GM19035 (cell line): ENCODE measurements at regions not wholly inside any gene's neighbourhood (a gene's known extent, or its start where the extent isn't known, plus 50 kb on each side); places are given as distances from the start of the nearest gene placed in this dataset.

Experiments used
- ATAC-seq: cut with Tn5 transposase; IDR thresholded peaks from one replicate; pipeline ENCODE4 v1.9.1; 2021; ENCODE audit not compliant: unreplicated experiment

- ATAC-seq, result no peak
Observed at GRCh38 chr2:121085801-121086200, 199.2 kb downstream of the TFCP2L1 start.

- ATAC-seq, result no peak
Observed at GRCh38 chr2:121086450-121086849, 198.6 kb downstream of the TFCP2L1 start.

GRCh38 chr2:121087117-121087516 lies 197.9 kb downstream of the TFCP2L1 start:
- no peak for ATAC-seq

GRCh38 chr2:121088251-121089165 lies 196.5 kb downstream of the TFCP2L1 start:
- no peak for ATAC-seq

GRCh38 chr2:121089166-121089510 lies 195.9 kb downstream of the TFCP2L1 start:
- ATAC-seq, result no peak

- no peak for ATAC-seq
Observed at GRCh38 chr2:121090088-121090715, 194.8 kb downstream of the TFCP2L1 start.

- ATAC-seq, result no peak
Observed at GRCh38 chr2:121092095-121092494, 192.9 kb downstream of the TFCP2L1 start.

- ATAC-seq, result no peak
Observed at GRCh38 chr2:121093692-121094091, 191.3 kb downstream of the TFCP2L1 start.

GRCh38 chr2:121094101-121094500 lies 190.9 kb downstream of the TFCP2L1 start:
- no peak for ATAC-seq

- ATAC-seq, result no peak
Observed at GRCh38 chr2:121094845-121095244, 190.2 kb downstream of the TFCP2L1 start.

- ATAC-seq, result no peak
Observed at GRCh38 chr2:121095257-121096080, 189.5 kb downstream of the TFCP2L1 start.

- ATAC-seq, result no peak
Observed at GRCh38 chr2:121096611-121097010, 188.4 kb downstream of the TFCP2L1 start.

- no peak for ATAC-seq
Observed at GRCh38 chr2:121098556-121098955, 186.4 kb downstream of the TFCP2L1 start.

- ATAC-seq, result no peak
Observed at GRCh38 chr2:121099329-121100290, 185.4 kb downstream of the TFCP2L1 start.

GRCh38 chr2:121101093-121101715 lies 183.8 kb downstream of the TFCP2L1 start:
- no peak for ATAC-seq

GRCh38 chr2:121102941-121103340 lies 182.1 kb downstream of the TFCP2L1 start:
- ATAC-seq, result no peak

- no peak for ATAC-seq
Observed at GRCh38 chr2:121103960-121104359, 181.0 kb downstream of the TFCP2L1 start.

- no peak for ATAC-seq
Observed at GRCh38 chr2:121104721-121105141, 180.3 kb downstream of the TFCP2L1 start.

- no peak for ATAC-seq
Observed at GRCh38 chr2:121110924-121111323, 174.1 kb downstream of the TFCP2L1 start.

- no peak for ATAC-seq
Observed at GRCh38 chr2:121118951-121119350, 166.1 kb downstream of the TFCP2L1 start.
